Neuronal stem cell (in vitro differentiated cells): ENCODE measurements at regions not wholly inside any gene's neighbourhood (a gene's known extent, or its start where the extent isn't known, plus 50 kb on each side); places are given as distances from the start of the nearest gene placed in this dataset.

Experiments
- DNase-seq: peaks from one replicate; pipeline ENCODE4 v3.0.0-alpha.2; 2013; ENCODE audit warnings: low spot score
- H2AFZ ChIP-seq: one replicate; pipeline ENCODE4 v1.6.1; 2013; ENCODE audit warnings: mild to moderate bottlenecking, low read length, inconsistent platforms
- H2AK5ac ChIP-seq: 2 replicates; pipeline ENCODE4 v1.6.1; 2013; ENCODE audit warnings: low read depth, mild to moderate bottlenecking, inconsistent platforms, low read length, moderate library complexity, mixed read lengths
- H2BK120ac ChIP-seq: 2 replicates; pipeline ENCODE4 v1.6.1; 2013; ENCODE audit warnings: low read depth, mild to moderate bottlenecking, inconsistent platforms, low read length, moderate library complexity, mixed read lengths
- H2BK12ac ChIP-seq: one replicate; pipeline ENCODE4 v1.6.1; 2013; ENCODE audit warnings: low read length, inconsistent platforms
- H2BK15ac ChIP-seq: 2 replicates; pipeline ENCODE4 v1.6.1; 2013; ENCODE audit warnings: mild to moderate bottlenecking, low read length, inconsistent platforms, mixed read lengths
- H2BK5ac ChIP-seq: one replicate; pipeline ENCODE4 v1.6.1; 2013; ENCODE audit warnings: inconsistent platforms, mild to moderate bottlenecking, low read length, moderate library complexity
- H3K14ac ChIP-seq: one replicate; pipeline ENCODE4 v1.6.1; 2013; ENCODE audit warnings: low read length, inconsistent platforms
- H3K18ac ChIP-seq: 2 replicates; pipeline ENCODE4 v1.6.1; 2013; ENCODE audit warnings: low read length, inconsistent platforms
- H3K23ac ChIP-seq: 2 replicates; pipeline ENCODE4 v1.6.1; 2013; ENCODE audit warnings: low read depth, mild to moderate bottlenecking, mixed read lengths, low read length, inconsistent platforms; ENCODE audit not compliant: poor library complexity
- H3K27ac ChIP-seq: replicated peaks from 3 replicates; pipeline ENCODE4 v1.5.1; 2013; ENCODE audit warnings: low read length, inconsistent platforms
- H3K27me3 ChIP-seq, 3 experiments: 2 replicates each; pipeline ENCODE4 v1.6.1; 2013; ENCODE audit warnings: low read length in 3 of 3, mild to moderate bottlenecking in 2 of 3, inconsistent platforms in 1 of 3, low read depth in 1 of 3, mixed read lengths in 1 of 3, moderate library complexity in 1 of 3; ENCODE audit not compliant: control insufficient read depth in 3 of 3, insufficient read depth in 3 of 3
- H3K36me3 ChIP-seq, 2 donors: replicated peaks in 1 of 2; 2 replicates each; pipeline ENCODE4 v1.6.1; 2013; ENCODE audit warnings: low read length in 2 of 2; ENCODE audit not compliant: control insufficient read depth in 2 of 2, insufficient read depth in 2 of 2
- H3K4ac ChIP-seq: 2 replicates; pipeline ENCODE4 v1.6.1; 2013; ENCODE audit warnings: inconsistent platforms, mild to moderate bottlenecking, low read length, moderate library complexity
- H3K4me1 ChIP-seq, 2 donors: 1 replicate in 1 of 2; 2 replicates in 1 of 2; pipeline ENCODE4 v1.6.1; 2013; ENCODE audit warnings: low read length in 2 of 2, low read depth in 1 of 2; ENCODE audit not compliant: control insufficient read depth in 2 of 2, insufficient read depth in 1 of 2
- H3K4me2 ChIP-seq: one replicate; pipeline ENCODE4 v1.6.1; 2013; ENCODE audit warnings: mild to moderate bottlenecking, low read length, inconsistent platforms; ENCODE audit not compliant: insufficient read depth, poor library complexity, severe bottlenecking
- H3K4me3 ChIP-seq, 2 donors: 2 replicates each; pipeline ENCODE4 v1.5.1; 2013; ENCODE audit warnings: low read length in 2 of 2, mild to moderate bottlenecking in 2 of 2, inconsistent platforms in 1 of 2, moderate library complexity in 1 of 2
- H3K79me1 ChIP-seq: one replicate; pipeline ENCODE4 v1.6.1; 2013; ENCODE audit warnings: low read depth, mild to moderate bottlenecking, inconsistent platforms, low read length, moderate library complexity
- H3K9ac ChIP-seq: one replicate; pipeline ENCODE4 v1.6.1; 2013; ENCODE audit warnings: mild to moderate bottlenecking, low read depth, low read length, inconsistent platforms; ENCODE audit not compliant: poor library complexity
- H3K9me3 ChIP-seq, 2 donors: replicated peaks in 1 of 2; 2 replicates each; pipeline versions ENCODE3 to v1.6.1; 2013; ENCODE audit warnings: low read length in 2 of 2, mild to moderate bottlenecking in 2 of 2, inconsistent platforms in 1 of 2, low read depth in 1 of 2, mixed read lengths in 1 of 2, moderate library complexity in 1 of 2; ENCODE audit not compliant: control insufficient read depth in 2 of 2, insufficient read depth in 1 of 2
- H4K8ac ChIP-seq: one replicate; pipeline ENCODE4 v1.6.1; 2013; ENCODE audit warnings: low read depth, mild to moderate bottlenecking, inconsistent platforms, low read length, moderate library complexity
- H4K91ac ChIP-seq: one replicate; pipeline ENCODE4 v1.6.1; 2013; ENCODE audit warnings: low read length, low read depth, mild to moderate bottlenecking, inconsistent platforms; ENCODE audit not compliant: poor library complexity
- WGBS, 2 donors: extraction: QIAGEN DNeasy Blood & Tissue Kit; methylation state at CpG; one replicate each; pipeline ENCODE4 v1.1.7; 2013; ENCODE audit warnings: missing lambda C conversion rate in 2 of 2, mixed read lengths in 1 of 2; ENCODE audit not compliant: insufficient read length in 2 of 2, insufficient replicate concordance in 1 of 2; ENCODE audit errors: extremely low coverage in 2 of 2; 5-methylcytosine and 5-hydroxymethylcytosine counted together

DNA sequence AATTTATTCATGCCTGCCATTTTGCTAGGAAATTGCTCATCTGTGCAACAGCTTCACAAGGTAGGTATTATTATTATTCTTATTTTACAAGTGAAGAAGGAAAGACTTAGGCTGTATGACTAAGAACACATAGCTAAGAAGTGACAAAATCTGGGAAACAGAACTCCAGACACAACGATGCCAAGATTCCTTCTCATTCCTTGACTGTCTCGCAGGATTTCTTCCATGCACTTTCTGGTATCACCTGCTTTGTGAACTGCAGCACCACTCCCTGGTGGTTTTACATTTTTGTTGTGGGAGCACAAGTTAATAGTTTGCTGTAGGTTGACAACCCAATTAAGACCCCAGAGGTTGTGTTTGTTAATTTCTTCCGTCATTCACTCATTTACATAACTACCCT is 188.5 kb downstream of the LACC1 start:
- H3K36me3 ChIP-seq: no peaks in the 10 kb centered on the region

DNA sequence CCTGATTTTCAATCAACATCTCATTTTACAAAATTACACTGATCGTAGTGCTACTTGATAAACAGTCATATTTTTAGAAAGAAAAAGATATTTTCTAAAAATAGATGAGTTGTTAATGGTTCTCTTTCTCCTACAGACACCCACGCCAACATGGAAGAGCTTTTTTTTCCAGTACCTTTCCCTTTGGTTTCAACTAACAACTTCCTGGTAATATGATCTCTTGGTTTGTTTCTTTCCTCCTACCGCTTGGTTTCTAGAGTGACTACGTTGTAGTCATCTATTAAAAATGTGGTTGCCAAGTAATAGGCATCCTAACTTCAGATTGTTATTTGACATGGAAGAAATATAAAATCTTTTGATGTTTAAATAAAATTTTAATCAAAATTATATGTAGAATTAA is 189.0 kb downstream of the LACC1 start:
- H2BK5ac ChIP-seq: no peak overlapping the region
- no peak for DNase-seq

More for the DNA sequence above, 188.5 kb downstream of the LACC1 start:
- H3K4me2 ChIP-seq: no peak overlapping the region
- no peak overlapping the region for H4K91ac ChIP-seq
- H2BK15ac ChIP-seq: no peak overlapping the region
- no peak overlapping the region for H2AK5ac ChIP-seq
- no peak overlapping the region for H3K27ac ChIP-seq
- no peak overlapping the region for H2BK12ac ChIP-seq
- no peaks in the 10 kb centered on the region for H3K79me1 ChIP-seq
- no peak overlapping the region for H3K4ac ChIP-seq
- H3K4me3 ChIP-seq: no peak overlapping the region
- no peak for DNase-seq
- no peak overlapping the region for H4K8ac ChIP-seq
- no peak overlapping the region for H3K14ac ChIP-seq
- WGBS, 2 donors: no CpG with 5 or more reads among the region's 3 CpGs
- peaks cover 0 to 2% of the 10 kb centered on the region in 2 donors for H3K4me1 ChIP-seq
- no peak overlapping the region for H3K9ac ChIP-seq
- H2BK5ac ChIP-seq: no peak overlapping the region
- H3K23ac ChIP-seq: no peak overlapping the region
- no peak overlapping the region for H2BK120ac ChIP-seq
- H3K9me3 ChIP-seq: no peaks in the 10 kb centered on the region
- H3K27me3 ChIP-seq: no peaks in the 10 kb centered on the region
- no peak overlapping the region for H3K18ac ChIP-seq
- no peak overlapping the region for H2AFZ ChIP-seq

DNA sequence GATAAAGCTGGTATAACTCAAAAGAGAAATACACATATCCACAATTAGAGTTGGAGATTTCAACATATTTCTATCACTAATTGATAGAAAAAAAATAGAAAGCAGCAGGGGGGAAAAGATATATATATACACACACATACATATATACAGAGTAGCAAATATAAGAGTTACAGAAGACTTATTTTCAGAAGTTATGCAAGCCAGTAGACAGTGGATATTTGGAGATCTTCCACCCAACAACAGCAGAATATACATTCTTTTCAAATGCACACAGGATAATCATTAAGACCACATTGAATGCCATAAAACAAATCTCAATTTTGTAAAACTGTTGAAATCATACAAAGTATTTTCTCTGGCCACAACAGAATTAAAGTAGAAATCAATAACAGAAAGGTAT is 192.8 kb downstream of the LACC1 start:
- H3K4me2 ChIP-seq: no peak overlapping the region
- no peak overlapping the region for H4K91ac ChIP-seq
- H3K9ac ChIP-seq: no peak overlapping the region
- no peak overlapping the region for H3K23ac ChIP-seq
- no peaks in the 10 kb centered on the region for H3K27me3 ChIP-seq
- no peak overlapping the region for H3K27ac ChIP-seq
- no peak overlapping the region for H2BK5ac ChIP-seq
- H3K9me3 ChIP-seq: peaks cover 2 to 3% of the 10 kb centered on the region in 2 donors
- H3K14ac ChIP-seq: no peak overlapping the region
- H2BK12ac ChIP-seq: no peak overlapping the region
- no peak for DNase-seq
- no peak overlapping the region for H3K4me3 ChIP-seq
- no peak overlapping the region for H2BK15ac ChIP-seq
- no peaks in the 10 kb centered on the region for H3K79me1 ChIP-seq
- no peaks in the 10 kb centered on the region for H3K36me3 ChIP-seq
- no peaks in the 10 kb centered on the region for H3K4me1 ChIP-seq
- H4K8ac ChIP-seq: no peak overlapping the region
- H2AK5ac ChIP-seq: no peak overlapping the region
- no peak overlapping the region for H3K18ac ChIP-seq
- H2AFZ ChIP-seq: no peak overlapping the region
- H2BK120ac ChIP-seq: no peak overlapping the region
- H3K4ac ChIP-seq: no peak overlapping the region

More for the DNA sequence above, 189.0 kb downstream of the LACC1 start:
- Histone ChIP-seq H2BK12ac (no peak overlapping the region), H3K9ac (no peak overlapping the region), H4K91ac (no peak overlapping the region), H3K4me3 (no peak overlapping the region), H3K4ac (no peak overlapping the region), H4K8ac (no peak overlapping the region), H2AK5ac (no peak overlapping the region), H3K14ac (no peak overlapping the region), H3K4me1 (peaks cover 0 to 2% of the 10 kb centered on the region in 2 donors), H3K27me3 (no peaks in the 10 kb centered on the region), H2AFZ (no peak overlapping the region), H3K4me2 (no peak overlapping the region), H2BK15ac (no peak overlapping the region), H3K9me3 (peaks cover 2 to 3% of the 10 kb centered on the region in 2 donors), H3K79me1 (no peaks in the 10 kb centered on the region), H2BK120ac (no peak overlapping the region), H3K23ac (no peak overlapping the region), H3K18ac (no peak overlapping the region), H3K27ac (no peak overlapping the region), H3K36me3 (no peaks in the 10 kb centered on the region)
- WGBS, 2 donors: no CpG with 5 or more reads among the region's 4 CpGs

DNA sequence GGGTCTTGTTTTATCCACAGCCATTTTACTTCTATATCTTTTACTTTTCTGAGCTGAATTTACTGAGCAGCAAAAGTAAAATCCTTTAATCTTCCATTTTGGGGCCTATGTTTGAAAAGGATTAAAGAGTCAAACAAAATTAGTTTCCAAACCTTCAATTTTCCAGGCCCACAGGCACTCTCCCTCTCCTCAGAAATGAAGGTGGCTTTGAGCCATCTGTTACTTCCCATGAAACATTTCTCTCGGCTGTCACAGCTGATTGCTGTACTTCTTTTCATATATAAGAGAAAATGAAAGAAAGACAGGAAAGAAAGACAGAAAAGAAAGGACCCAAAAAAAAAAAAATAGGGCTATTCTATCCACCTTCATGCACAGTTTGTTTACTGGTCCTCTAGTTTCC is 194.9 kb downstream of the LACC1 start:
- H3K9ac ChIP-seq: no peak overlapping the region

More for the DNA sequence above, 194.9 kb downstream of the LACC1 start:
- H2AK5ac ChIP-seq: no peak overlapping the region
- H3K18ac ChIP-seq: no peak overlapping the region
- H3K4ac ChIP-seq: no peak overlapping the region
- no peak overlapping the region for H3K4me2 ChIP-seq
- H2BK120ac ChIP-seq: no peak overlapping the region
- no peaks in the 10 kb centered on the region for H3K36me3 ChIP-seq
- peaks cover 2 to 3% of the 10 kb centered on the region in 2 donors for H3K9me3 ChIP-seq
- H3K27ac ChIP-seq: no peak overlapping the region
- no peak overlapping the region for H3K23ac ChIP-seq
- no peak overlapping the region for H3K14ac ChIP-seq
- H3K79me1 ChIP-seq: no peaks in the 10 kb centered on the region
- H3K4me3 ChIP-seq: no peak overlapping the region
- H4K91ac ChIP-seq: no peak overlapping the region
- no peak overlapping the region for H4K8ac ChIP-seq
- no peak overlapping the region for H2BK5ac ChIP-seq
- no peak for DNase-seq
- no peaks in the 10 kb centered on the region for H3K27me3 ChIP-seq
- no peak overlapping the region for H2AFZ ChIP-seq
- no CpG with 5 or more reads among the region's 1 CpG for WGBS, 2 donors
- H2BK15ac ChIP-seq: no peak overlapping the region
- peaks cover 2 to 5% of the 10 kb centered on the region in 2 donors for H3K4me1 ChIP-seq
- no peak overlapping the region for H2BK12ac ChIP-seq
